Keratinocyte (primary cell): ENCODE measurements at regions not wholly inside any gene's neighbourhood (a gene's known extent, or its start where the extent isn't known, plus 50 kb on each side); places are given as distances from the start of the nearest gene placed in this dataset.

ENCODE experiments used
- CTCF ChIP-seq, 3 experiments: IDR thresholded peaks in 1 of 3; conservative IDR thresholded peaks in 1 of 3; optimal IDR thresholded peaks in 1 of 3; 2 replicates in 2 of 3; 3 replicates in 1 of 3; pipeline versions ENCODE3 to v1.5.1; 2011; ENCODE audit warnings: low read length in 3 of 3, mild to moderate bottlenecking in 3 of 3, moderate library complexity in 2 of 3, control low read depth in 1 of 3, inconsistent platforms in 1 of 3; ENCODE audit not compliant: insufficient read depth in 2 of 3; ENCODE audit errors: extremely low read depth in 1 of 3
- EZH2 ChIP-seq: IDR thresholded peaks from one replicate; pipeline ENCODE4 v1.6.1; 2012; ENCODE audit warnings: inconsistent platforms, mild to moderate bottlenecking, low read length, moderate library complexity

DNA sequence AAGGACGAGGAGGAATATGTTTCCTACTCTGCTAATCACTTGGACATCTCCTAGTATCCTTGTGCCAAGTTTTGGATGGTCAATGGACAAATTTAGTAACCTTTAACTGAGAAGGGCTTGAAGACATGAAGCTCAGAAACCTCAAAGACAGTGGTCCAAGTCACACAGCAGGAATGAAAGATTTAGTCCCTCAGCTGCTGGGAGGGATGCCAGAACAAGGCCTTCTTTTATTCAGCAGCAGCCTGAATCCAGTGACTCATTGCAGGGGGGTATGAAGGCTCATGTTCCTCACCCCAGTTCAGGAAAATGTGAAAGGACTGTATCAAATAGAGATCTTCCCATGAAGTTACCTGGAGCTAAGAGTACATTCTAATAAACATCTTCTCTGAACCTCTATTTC lies 214.9 kb upstream of the UGT8 start:
- TF ChIP-seq CTCF (optimal IDR thresholded peaks at IDR 0.05 in 1 of 3, IDR thresholded peaks at IDR 0.05 in 1 of 3, conservative IDR thresholded peaks at IDR 0.05 in 1 of 3; ENCODE audit: extremely low read depth in 1 of 3, insufficient read depth in 2 of 3, low read length in 3 of 3), result no peak
- TF ChIP-seq EZH2, result no peak
